ENCODE measurements at regions not wholly inside any gene's neighbourhood (a gene's known extent, or its start where the extent isn't known, plus 50 kb on each side); places are given as distances from the start of the nearest gene placed in this dataset.

- TF ChIP-seq POLR2A (IDR thresholded peaks at IDR 0.05; ENCODE audit: low read length) = no peak
- no peak for TF ChIP-seq GATA1 (IDR thresholded peaks at IDR 0.05; ENCODE audit: low read depth, low read length)
Observed at GRCh38 chr2:57209799-57210198, 836.8 kb upstream of the VRK2 start.

Measured in erythroblast (primary cell).